Heart right ventricle (tissue), 16 donors: ENCODE measurements at regions not wholly inside any gene's neighbourhood (a gene's known extent, or its start where the extent isn't known, plus 50 kb on each side); places are given as distances from the start of the nearest gene placed in this dataset.

Experiments
- ATAC-seq, 8 donors: fragments of 200-7000 bp; cut with Tn5 transposase; one replicate each; pipeline ENCODE4 v1.9.1; 2020; ENCODE audit warnings: mild to moderate bottlenecking in 8 of 8, moderate library complexity in 8 of 8, moderate number of reproducible peaks in 1 of 8
- DNase-seq, 2 donors: peaks; one replicate each; pipeline ENCODE4 v3.0.0-alpha.2; 2020
- H3K27ac ChIP-seq, 10 donors: fragments of 200-600 bp; sonication (generic) in 2 of 10; one replicate each; pipeline versions ENCODE4 v1.5.0 to v1.8.0; 2020 to 2022; ENCODE audit warnings: mild to moderate bottlenecking in 3 of 10
- H3K27me3 ChIP-seq, 7 donors: fragments of 200-600 bp; one replicate each; pipeline ENCODE4 v1.8.0; 2021 to 2022; ENCODE audit warnings: mild to moderate bottlenecking in 2 of 7
- H3K36me3 ChIP-seq, 9 donors: fragments of 200-600 bp; sonication (generic) in 1 of 9; one replicate each; pipeline versions ENCODE4 v1.5.0 to v1.8.0; 2020 to 2022; ENCODE audit warnings: mild to moderate bottlenecking in 2 of 9
- H3K4me1 ChIP-seq, 9 donors: fragments of 200-600 bp; sonication (generic) in 1 of 9; one replicate each; pipeline versions ENCODE4 v1.5.0 to v1.8.0; 2020 to 2022; ENCODE audit warnings: mild to moderate bottlenecking in 4 of 9
- H3K4me3 ChIP-seq, 10 donors: fragments of 200-600 bp; sonication (generic) in 2 of 10; one replicate each; pipeline versions ENCODE4 v1.5.0 to v1.8.0; 2020 to 2022; ENCODE audit warnings: mild to moderate bottlenecking in 7 of 10, moderate library complexity in 2 of 10
- H3K9me3 ChIP-seq, 11 donors: fragments of 200-600 bp in 10 of 11; sonication (generic) in 2 of 11; one replicate each; pipeline versions ENCODE4 v1.5.0 to v1.8.0; 2013 to 2022; ENCODE audit warnings: mild to moderate bottlenecking in 2 of 11, control low read depth in 1 of 11, moderate library complexity in 1 of 11
- CTCF ChIP-seq, 9 donors: fragments of 200-600 bp; sonication (generic) in 2 of 9; IDR thresholded peaks; one replicate each; pipeline versions ENCODE4 v1.5.0 to v1.8.0; 2021 to 2022; ENCODE audit warnings: antibody characterized with exemption in 9 of 9, mild to moderate bottlenecking in 5 of 9, moderate library complexity in 1 of 9
- WGBS, 2 donors: extraction: QIAGEN DNeasy Blood & Tissue Kit; methylation state at CpG; one replicate each; pipeline ENCODE4 v1.1.7; 2013; ENCODE audit warnings: inconsistent platforms in 1 of 2; 5-methylcytosine and 5-hydroxymethylcytosine counted together
- intact Hi-C, 10 donors: fragments of 100-400 bp; cut with DNase I; formaldehyde crosslinking; loops; one replicate each; pipeline versions ENCODE4 v1.11.1 to v1.14.2; 2022
- donor health status: Arrhythmogenic right ventricular cardiomyopathy.
- donor health status: ischemic (EF 13 %, LVEDD 7.1; RV severe dilation, severe dysfunction).
- donor health status: healthy with polysubstance abuse.
- donor health status: DM: no; HTN: yes; CAD: no.
- donor health status: DM: no; HTN: no; CAD: no.
- donor health status: ischemic (EF 25% LVEDD 6.9; RV normal size, moderate dysfunction).
- donor health status: ischemic (EF 25% LVEDD 5.7; RV mildly dilated, moderate dysfunction).
- donor health status: healthy.
- donor health status: DM: yes; HTN: yes; CAD: no.
- donor health status: Ischemic cardiomyopathy.
- donor health status: ischemic (EF 35%, LVEDD 5.7; RV mildly dilated, moderate dysfunction).
- donor health status: nonischemic (EF 11% LVEDD 7.7; RV severe dilation, severe dysfunction).
- donor health status: DM: yes; HTN: yes; CAD: no.
- donor health status: PGD.
- donor health status: ischemic (EF 29% LVEDD 5.4; RV normal size, mild dysfunction).
- donor health status: nonischemic (EF 23%, LVEDD 6.1; RV moderate dilation, normal function).

- no peaks in the 10 kb centered on the region for H3K36me3 ChIP-seq
- H3K27ac ChIP-seq, result no peak overlapping the region
- DNase-seq, result no peak
- WGBS, 2 donors, result 87 to 95% methylated on average over 2 of the region's 2 CpGs
- no peaks in the 10 kb centered on the region for H3K27me3 ChIP-seq
- no peak for ATAC-seq
- intact Hi-C loops, result no loop called here
- H3K9me3 ChIP-seq, result peaks cover 0 to 24% (median 0%) of the 10 kb centered on the region in 11 donors
- no peak for TF ChIP-seq CTCF (IDR thresholded peaks at IDR 0.05)
- no peaks in the 10 kb centered on the region for H3K4me1 ChIP-seq
- H3K4me3 ChIP-seq, result no peak overlapping the region
These were observed 400.7 kb downstream of the DCAF12L2 start for GRCh38 chrX:125765347-125765746.

DNA sequence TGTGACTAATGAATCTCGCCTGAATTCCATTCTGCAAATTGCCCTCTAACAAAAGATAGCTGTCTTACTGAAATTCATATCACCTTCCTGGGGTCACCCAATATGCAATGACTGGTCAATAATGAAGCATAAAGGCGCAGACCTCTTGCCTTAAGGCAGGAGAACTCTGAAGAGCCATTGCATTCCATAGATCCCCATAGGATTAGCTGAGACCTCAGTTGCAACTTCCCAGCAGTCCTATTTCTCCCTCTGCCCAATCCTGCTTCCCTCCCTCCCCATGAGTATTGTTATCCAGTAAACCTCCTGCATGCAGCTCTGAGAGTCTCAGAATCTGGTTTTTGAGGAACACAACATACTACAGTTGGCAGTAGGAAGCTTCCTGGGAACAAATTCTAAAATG lies 396.5 kb downstream of the DCAF12L2 start:
- no peak for DNase-seq
- no peak for ATAC-seq
- Histone ChIP-seq H3K4me1 (no peaks in the 10 kb centered on the region), H3K36me3 (no peaks in the 10 kb centered on the region), H3K9me3 (peaks cover 0 to 2% (median 0%) of the 10 kb centered on the region in 11 donors), H3K27me3 (no peaks in the 10 kb centered on the region), H3K27ac (no peak overlapping the region), H3K4me3 (no peak overlapping the region)
- intact Hi-C loops, result no loop called here
- WGBS, 2 donors, result 50 to 65% methylated on average over 2 of the region's 2 CpGs
- no peak for TF ChIP-seq CTCF (IDR thresholded peaks at IDR 0.05)

DNA sequence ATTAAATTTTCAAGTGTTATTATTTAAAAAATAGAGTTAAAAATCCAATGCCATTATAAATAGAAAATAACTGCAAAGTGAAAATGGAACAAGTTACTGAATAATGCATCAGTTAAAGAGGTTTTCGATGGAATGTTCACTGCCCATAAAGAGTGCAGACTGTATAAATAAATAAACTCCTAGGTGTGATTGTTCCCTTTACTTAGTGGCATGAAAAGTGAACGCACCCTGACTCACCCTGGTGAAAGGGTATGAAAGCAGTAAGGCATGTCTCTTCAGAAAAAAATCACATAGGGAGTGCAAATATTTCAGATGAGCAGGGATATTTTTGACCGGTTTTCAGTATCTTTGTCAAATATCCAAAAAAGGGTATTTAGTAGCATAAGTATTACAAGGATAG lies 387.8 kb downstream of the DCAF12L2 start:
- no peak for ATAC-seq
- no peak for DNase-seq
- H3K27ac ChIP-seq, result no peak overlapping the region
- intact Hi-C loops, result no loop called here
- no peaks in the 10 kb centered on the region for H3K27me3 ChIP-seq
- 76 to 80% methylated on average over 3 of the region's 3 CpGs for WGBS, 2 donors
- H3K36me3 ChIP-seq, result no peaks in the 10 kb centered on the region
- H3K4me1 ChIP-seq, result no peaks in the 10 kb centered on the region
- no peak overlapping the region for H3K4me3 ChIP-seq
- no peak for TF ChIP-seq CTCF (IDR thresholded peaks at IDR 0.05)
- H3K9me3 ChIP-seq, result no peaks in the 10 kb centered on the region

DNA sequence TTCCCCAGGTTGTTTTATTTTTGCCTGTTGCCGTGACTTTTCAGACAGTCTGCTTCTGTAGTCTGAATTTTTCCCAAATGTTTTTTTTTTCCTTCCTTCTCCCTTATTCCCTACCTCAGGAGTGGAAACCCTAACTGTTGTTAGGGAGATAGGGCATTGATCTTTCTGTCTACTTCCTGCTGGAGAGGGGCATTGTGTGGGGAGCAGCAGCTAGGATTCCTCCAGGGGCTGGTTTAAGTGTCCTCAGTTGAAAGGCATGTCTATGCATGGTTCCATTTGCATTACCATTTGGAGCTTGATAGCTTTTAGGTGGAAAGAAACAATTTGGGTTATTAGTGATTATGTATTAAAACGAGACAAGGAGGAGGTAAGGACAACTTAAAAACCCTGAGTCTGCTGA lies 383.9 kb downstream of the DCAF12L2 start:
- no peak for ATAC-seq
- intact Hi-C loops, result no loop called here
- H3K27ac ChIP-seq, result no peak overlapping the region
- H3K4me3 ChIP-seq, result no peak overlapping the region
- 40 to 53% methylated on average over 2 of the region's 2 CpGs for WGBS, 2 donors
- no peak for TF ChIP-seq CTCF (IDR thresholded peaks at IDR 0.05)
- no peaks in the 10 kb centered on the region for H3K4me1 ChIP-seq
- no peaks in the 10 kb centered on the region for H3K36me3 ChIP-seq
- no peaks in the 10 kb centered on the region for H3K27me3 ChIP-seq
- no peak for DNase-seq
- H3K9me3 ChIP-seq, result no peaks in the 10 kb centered on the region

DNA sequence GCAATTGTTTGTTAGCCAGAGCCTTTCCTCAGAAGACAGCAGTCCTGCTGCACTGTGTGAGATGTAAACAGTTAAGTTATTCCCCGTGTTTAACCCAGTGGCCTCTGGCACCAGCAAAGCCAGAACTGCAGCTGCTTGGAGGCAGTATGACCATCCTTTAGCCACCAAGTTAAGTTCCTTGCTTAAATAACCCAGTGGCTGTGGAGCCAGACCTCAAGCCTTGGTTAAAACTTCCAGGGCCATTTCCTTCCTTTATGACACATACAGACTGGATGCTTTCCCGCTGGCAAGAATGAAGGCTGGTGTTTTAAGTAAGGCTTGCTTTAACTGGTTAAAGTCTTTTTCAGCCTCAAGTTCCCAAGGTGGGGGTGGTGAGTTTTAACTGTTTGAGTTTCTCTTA lies 379.8 kb downstream of the DCAF12L2 start:
- 18 to 20% methylated on average over 2 of the region's 2 CpGs for WGBS, 2 donors
- no peak for DNase-seq
- Histone ChIP-seq H3K4me3 (no peak overlapping the region), H3K27me3 (no peaks in the 10 kb centered on the region), H3K27ac (no peak overlapping the region), H3K9me3 (peaks cover 0 to 10% (median 0%) of the 10 kb centered on the region in 11 donors), H3K4me1 (no peaks in the 10 kb centered on the region), H3K36me3 (no peaks in the 10 kb centered on the region)
- TF ChIP-seq CTCF (IDR thresholded peaks at IDR 0.05), result no peak
- no peak for ATAC-seq
- intact Hi-C loops, result no loop called here
